Tibial nerve (tissue), 4 donors: ENCODE measurements at regions not wholly inside any gene's neighbourhood (a gene's known extent, or its start where the extent isn't known, plus 50 kb on each side); places are given as distances from the start of the nearest gene placed in this dataset.

Source experiments
- DNase-seq, 2 donors: peaks; one replicate each; pipeline ENCODE4 v3.0.0-alpha.2; 2019; ENCODE audit warnings: low spot score in 2 of 2
- H3K27ac ChIP-seq, 4 donors: fragments of 200-600 bp; sonication (generic) in 3 of 4; one replicate each; pipeline ENCODE4 v1.5.1; 2017 to 2019; ENCODE audit warnings: mild to moderate bottlenecking in 1 of 4
- H3K27me3 ChIP-seq, 2 donors: fragments of 200-600 bp; sonication (generic) in 1 of 2; one replicate each; pipeline versions ENCODE4 v1.5.1 to v1.6.0; 2017 to 2019
- H3K36me3 ChIP-seq, 3 donors: fragments of 200-600 bp; sonication (generic); one replicate each; pipeline ENCODE4 v1.5.1; 2018 to 2019
- H3K4me1 ChIP-seq, 4 donors: fragments of 200-600 bp; sonication (generic) in 3 of 4; one replicate each; pipeline ENCODE4 v1.5.1; 2017 to 2019
- H3K4me3 ChIP-seq, 4 donors: fragments of 200-600 bp; sonication (generic) in 3 of 4; one replicate each; pipeline ENCODE4 v1.5.1; 2017 to 2019; ENCODE audit warnings: mild to moderate bottlenecking in 1 of 4, moderate library complexity in 1 of 4
- H3K9me3 ChIP-seq, 4 donors: fragments of 200-600 bp; sonication (generic) in 3 of 4; one replicate each; pipeline ENCODE4 v1.5.1; 2017 to 2019
- CTCF ChIP-seq, 5 experiments: fragments of 200-600 bp in 3 of 5; fragments of 450-650 bp in 2 of 5; sonication (generic) in 3 of 5; IDR thresholded peaks; one replicate each; pipeline ENCODE4 v1.5.1; 2016 to 2019; ENCODE audit warnings: antibody characterized with exemption in 5 of 5, mild to moderate bottlenecking in 3 of 5, moderate library complexity in 2 of 5
- EP300 ChIP-seq, 2 donors: sonication (generic); formaldehyde crosslinking; IDR thresholded peaks; one replicate each; pipeline ENCODE4 v1.6.1; 2017; ENCODE audit warnings: antibody characterized with exemption in 2 of 2, mild to moderate bottlenecking in 1 of 2
- POLR2A ChIP-seq, 2 donors: fragments of 450-650 bp; IDR thresholded peaks; one replicate each; pipeline ENCODE4 v1.6.1; 2017; ENCODE audit warnings: antibody characterized with exemption in 2 of 2, mild to moderate bottlenecking in 2 of 2, moderate library complexity in 2 of 2
- WGBS, 2 donors: methylation state at CpG; one replicate each; pipeline ENCODE4 v1.1.5; 2018; 5-methylcytosine and 5-hydroxymethylcytosine counted together

GRCh38 chr4:125527681-125528080 is 212.9 kb downstream of the FAT4 start:
- Histone ChIP-seq H3K27me3 (no peaks in the 10 kb centered on the region), H3K9me3 (no peaks in the 10 kb centered on the region), H3K36me3 (no peaks in the 10 kb centered on the region), H3K27ac (no peak overlapping the region), H3K4me3 (no peak overlapping the region), H3K4me1 (no peaks in the 10 kb centered on the region)
- no peak for DNase-seq
- 93% methylated on average over 1 of the region's 1 CpG for WGBS, 2 donors
- TF ChIP-seq POLR2A (IDR thresholded peaks at IDR 0.05) (no peak), CTCF (IDR thresholded peaks at IDR 0.05) (no peak), EP300 (IDR thresholded peaks at IDR 0.05) (no peak)

GRCh38 chr4:125529071-125529470 is 214.3 kb downstream of the FAT4 start:
- Histone ChIP-seq H3K27me3 (no peaks in the 10 kb centered on the region), H3K9me3 (no peaks in the 10 kb centered on the region), H3K27ac (no peak overlapping the region), H3K4me1 (no peaks in the 10 kb centered on the region), H3K4me3 (no peak overlapping the region), H3K36me3 (no peaks in the 10 kb centered on the region)
- DNase-seq, result no peak
- WGBS, 2 donors, result 86 to 91% methylated on average over 2 of the region's 2 CpGs
- TF ChIP-seq POLR2A (IDR thresholded peaks at IDR 0.05), result no peak

GRCh38 chr4:125538670-125539069 is 223.9 kb downstream of the FAT4 start:
- no peak overlapping the region for H3K27ac ChIP-seq
- 84 to 85% methylated on average over 1 of the region's 1 CpG for WGBS, 2 donors
- TF ChIP-seq POLR2A (IDR thresholded peaks at IDR 0.05), result no peak
- TF ChIP-seq CTCF (IDR thresholded peaks at IDR 0.05), result no peak
- TF ChIP-seq EP300 (IDR thresholded peaks at IDR 0.05), result no peak
- DNase-seq, result no peak
- no peak overlapping the region for H3K4me3 ChIP-seq
- H3K4me1 ChIP-seq, result no peaks in the 10 kb centered on the region
- no peaks in the 10 kb centered on the region for H3K36me3 ChIP-seq
- H3K27me3 ChIP-seq, result no peaks in the 10 kb centered on the region
- peaks cover 0 to 13% (median 0%) of the 10 kb centered on the region in 4 donors for H3K9me3 ChIP-seq

- H3K27ac ChIP-seq, result no peak overlapping the region
- no peaks in the 10 kb centered on the region for H3K27me3 ChIP-seq
- no peaks in the 10 kb centered on the region for H3K4me1 ChIP-seq
- no peaks in the 10 kb centered on the region for H3K36me3 ChIP-seq
- WGBS, 2 donors, result 81% methylated on average over 2 of the region's 2 CpGs
- peaks cover 0 to 13% (median 0%) of the 10 kb centered on the region in 4 donors for H3K9me3 ChIP-seq
- TF ChIP-seq EP300 (IDR thresholded peaks at IDR 0.05) (no peak), CTCF (IDR thresholded peaks at IDR 0.05) (no peak), POLR2A (IDR thresholded peaks at IDR 0.05) (no peak)
- DNase-seq, result no peak
- H3K4me3 ChIP-seq, result no peak overlapping the region
Observed at GRCh38 chr4:125539691-125540090, 224.9 kb downstream of the FAT4 start.

GRCh38 chr4:125541836-125542385 is 227.2 kb downstream of the FAT4 start:
- DNase-seq, result no peak
- no peaks in the 10 kb centered on the region for H3K27me3 ChIP-seq
- no peak overlapping the region for H3K4me3 ChIP-seq
- no peak overlapping the region for H3K27ac ChIP-seq
- TF ChIP-seq CTCF (IDR thresholded peaks at IDR 0.05) (no peak), EP300 (IDR thresholded peaks at IDR 0.05) (no peak), POLR2A (IDR thresholded peaks at IDR 0.05) (no peak)
- H3K36me3 ChIP-seq, result no peaks in the 10 kb centered on the region
- no peaks in the 10 kb centered on the region for H3K4me1 ChIP-seq
- peaks cover 0 to 13% (median 0%) of the 10 kb centered on the region in 4 donors for H3K9me3 ChIP-seq

- 95% methylated on average over 15 of the region's 15 CpGs for WGBS, 2 donors
- H3K9me3 ChIP-seq, result no peaks in the 10 kb centered on the region
Observed at GRCh38 chr4:125546272-125546671, 231.5 kb downstream of the FAT4 start.

More at GRCh38 chr4:125546272-125546671, 231.5 kb downstream of the FAT4 start:
- Histone ChIP-seq H3K27me3 (no peaks in the 10 kb centered on the region), H3K4me3 (no peak overlapping the region), H3K4me1 (no peaks in the 10 kb centered on the region), H3K27ac (no peak overlapping the region), H3K36me3 (no peaks in the 10 kb centered on the region)
- DNase-seq, result no peak
- TF ChIP-seq POLR2A (IDR thresholded peaks at IDR 0.05) (no peak), CTCF (IDR thresholded peaks at IDR 0.05) (no peak), EP300 (IDR thresholded peaks at IDR 0.05) (no peak)
